GM19099 (cell line): ENCODE measurements at regions not wholly inside any gene's neighbourhood (a gene's known extent, or its start where the extent isn't known, plus 50 kb on each side); places are given as distances from the start of the nearest gene placed in this dataset.

Experiments
- POLR2A ChIP-seq: IDR thresholded peaks from 3 replicates; pipeline ENCODE4 v1.6.1; 2011; ENCODE audit warnings: low read depth; ENCODE audit not compliant: insufficient read length; ENCODE audit errors: extremely low read depth

DNA sequence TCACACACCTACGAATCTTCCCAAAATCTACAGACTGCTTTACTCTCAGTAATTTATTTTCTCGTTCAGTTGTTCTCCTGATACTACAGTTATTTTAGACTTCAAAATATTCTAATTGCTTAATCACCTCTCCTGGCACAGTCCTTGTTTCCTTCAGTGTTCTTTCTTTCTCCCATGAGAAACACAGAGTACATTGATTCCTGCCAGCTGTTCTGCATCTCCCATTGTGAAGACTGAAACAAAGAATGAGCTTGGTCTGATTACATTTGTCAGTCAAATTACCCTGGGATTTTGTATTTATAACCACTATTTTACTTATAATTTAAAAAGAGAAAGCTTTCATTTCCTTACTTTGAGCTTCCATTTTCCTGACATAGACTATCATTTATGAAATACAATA is 63.9 kb upstream of the TANK start:
- TF ChIP-seq POLR2A = no peak

DNA sequence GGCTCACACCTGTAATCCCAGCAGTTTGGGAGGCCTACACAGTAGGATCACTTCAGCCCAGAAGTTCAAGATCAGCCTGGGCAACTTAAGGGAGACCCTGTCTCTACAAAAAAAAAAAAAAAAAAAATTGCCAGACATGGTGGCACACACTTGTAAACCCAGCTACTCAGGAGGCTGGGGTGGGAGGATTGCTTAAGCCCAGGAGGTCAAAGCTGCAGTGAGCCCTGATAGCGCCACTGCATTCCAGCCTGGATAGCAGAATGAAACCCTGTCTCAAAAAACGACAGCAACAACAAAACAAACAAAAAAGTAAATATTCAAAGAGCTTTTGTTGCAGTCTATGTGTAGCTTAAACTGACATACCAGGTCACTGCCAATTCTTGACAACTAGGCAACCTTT is 63.1 kb upstream of the TANK start:
- no peak for TF ChIP-seq POLR2A

DNA sequence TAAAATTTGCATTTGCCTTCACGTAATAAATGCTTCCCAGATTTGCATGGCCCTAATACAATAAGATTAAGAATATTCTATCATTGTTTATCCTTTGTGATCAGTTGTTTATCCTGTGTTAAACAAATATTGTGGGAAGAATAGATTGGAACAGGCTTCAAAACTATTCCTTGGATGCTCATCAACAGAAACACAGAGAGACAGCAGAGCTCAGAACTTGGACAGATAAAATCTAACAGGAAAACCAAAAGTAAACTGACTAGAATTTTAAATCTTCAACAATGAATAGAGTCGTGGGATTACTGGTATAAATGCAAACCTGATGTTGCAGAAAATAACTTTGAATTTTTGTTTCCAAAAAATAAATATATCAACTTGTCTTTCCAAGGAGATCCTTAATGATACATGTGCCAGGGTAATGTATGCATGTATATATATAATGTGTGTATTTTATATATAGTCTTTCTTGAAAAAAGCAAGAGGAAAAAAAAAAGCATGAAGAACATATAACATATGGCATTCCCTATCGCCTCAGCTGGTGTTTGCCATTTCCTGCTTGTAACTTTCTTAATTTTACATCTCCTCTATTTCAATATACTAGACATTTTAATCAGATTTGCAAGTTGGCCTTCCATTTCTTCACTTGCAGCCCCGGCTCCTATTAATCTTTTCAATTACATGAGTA is 59.9 kb upstream of the TANK start:
- no peak for TF ChIP-seq POLR2A

DNA sequence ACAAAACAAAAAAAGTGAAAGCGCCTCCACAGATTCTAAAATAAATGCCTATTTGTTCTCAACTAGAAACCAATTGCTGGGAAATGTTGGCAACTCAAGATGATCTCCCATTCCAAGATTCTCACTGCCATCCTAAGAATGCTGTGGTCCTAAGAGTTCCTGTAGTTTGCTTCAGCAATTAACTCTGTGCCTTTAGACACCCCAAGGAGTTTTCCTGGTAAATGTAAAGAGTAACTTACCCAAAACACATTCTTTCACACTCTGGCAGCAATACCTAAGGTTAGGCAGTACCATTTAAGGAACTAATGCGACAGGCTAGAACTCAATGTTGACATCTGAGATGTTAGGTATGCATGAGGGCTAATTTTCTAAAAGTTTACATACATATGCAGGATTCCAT is 58.8 kb upstream of the TANK start:
- no peak for TF ChIP-seq POLR2A

DNA sequence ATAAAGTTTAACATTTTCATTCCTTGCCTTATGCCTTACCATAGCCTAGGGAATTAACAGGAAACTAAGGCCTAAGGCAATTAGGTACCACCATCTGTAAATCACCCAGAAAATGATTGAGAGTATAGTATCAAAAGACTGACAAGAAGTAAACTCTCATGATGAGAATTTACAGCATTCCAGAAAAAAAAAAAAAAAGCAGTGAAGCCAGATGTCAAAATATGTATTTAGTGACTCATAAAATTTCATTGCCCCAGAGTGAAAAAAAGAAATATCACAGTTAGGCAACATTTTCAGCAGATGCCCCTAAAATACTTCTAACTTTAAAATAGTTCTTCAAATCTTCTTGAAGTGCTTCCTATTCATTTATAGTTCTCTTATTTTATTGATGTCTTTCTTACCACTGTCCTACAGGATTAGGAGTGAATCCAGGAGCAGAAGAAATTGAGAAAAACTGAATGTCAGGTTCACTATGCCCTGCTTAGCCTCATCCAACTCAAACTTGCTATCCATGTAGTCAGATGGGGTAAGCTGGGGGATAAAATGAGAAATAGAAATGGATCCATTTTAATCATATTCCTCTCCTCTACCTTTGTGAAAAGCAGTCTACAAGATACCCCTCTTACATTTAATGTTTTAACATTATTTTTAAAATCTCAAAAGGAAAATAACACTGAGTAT is 57.3 kb upstream of the TANK start:
- no peak for TF ChIP-seq POLR2A

DNA sequence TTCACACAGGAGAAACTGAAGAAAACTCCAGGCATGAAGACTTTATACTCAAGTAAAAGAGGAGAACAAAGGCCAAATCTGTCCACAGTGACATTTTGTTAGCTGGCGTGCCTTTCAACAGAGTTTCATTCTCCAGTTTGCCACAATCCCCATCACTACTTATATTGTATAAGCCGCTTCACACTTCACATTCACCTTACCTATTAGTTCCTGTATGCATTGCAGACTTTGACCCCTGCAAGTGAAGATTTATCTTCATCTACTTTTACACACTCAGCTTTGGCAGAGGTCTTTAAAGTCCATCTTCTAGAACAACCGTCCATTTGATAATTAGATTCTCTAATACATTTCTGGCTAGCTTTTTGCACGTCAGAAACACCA is 56.8 kb upstream of the TANK start:
- no peak for TF ChIP-seq POLR2A

DNA sequence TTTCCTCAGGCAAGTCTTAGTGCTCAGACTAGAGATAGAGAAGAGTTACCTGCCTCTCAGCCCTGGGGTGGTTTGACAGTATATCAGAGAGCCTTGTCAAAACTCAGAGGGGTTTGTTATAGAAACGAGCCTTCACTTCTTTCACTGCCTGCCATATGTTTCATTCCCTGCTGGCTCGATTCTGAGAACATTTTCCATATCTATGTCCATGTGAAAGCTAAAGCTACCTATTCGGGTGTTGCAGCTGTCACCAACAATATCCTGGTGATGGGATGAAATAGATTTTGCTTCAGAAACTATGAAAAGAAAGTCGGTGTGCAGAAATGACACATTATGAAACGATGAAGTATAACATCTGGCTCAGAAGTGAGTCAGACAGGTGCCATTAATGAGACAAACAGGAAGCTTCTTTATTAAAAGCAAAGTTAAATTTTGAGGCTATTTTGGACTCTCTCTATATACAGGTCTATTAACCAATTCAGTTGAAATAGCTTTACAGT is 56.1 kb upstream of the TANK start:
- TF ChIP-seq POLR2A = no peak

DNA sequence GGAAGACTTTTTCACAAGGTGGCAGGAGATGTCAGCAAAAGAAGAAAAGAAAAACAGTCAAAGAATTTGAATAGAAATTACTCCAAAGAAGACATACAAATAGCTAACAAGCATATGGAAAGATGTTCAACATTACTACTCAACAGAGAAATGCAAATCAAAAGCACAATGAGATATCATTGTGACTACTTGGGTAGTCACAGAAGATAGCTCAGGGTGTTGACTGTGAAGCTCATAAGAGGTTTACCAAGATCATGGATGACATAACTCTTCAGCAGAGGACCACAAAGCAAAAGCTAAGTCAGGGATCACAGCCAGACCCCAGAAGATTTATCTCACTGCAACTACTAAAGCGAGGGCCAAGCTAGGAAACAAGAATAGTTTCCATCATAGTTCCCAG is 53.0 kb upstream of the TANK start:
- no peak for TF ChIP-seq POLR2A
